Endometrial microvascular endothelial cells (primary cell): ENCODE measurements at regions not wholly inside any gene's neighbourhood (a gene's known extent, or its start where the extent isn't known, plus 50 kb on each side); places are given as distances from the start of the nearest gene placed in this dataset.

Experiments used
- in situ Hi-C: cut with HindIII; loops from 2 replicates; pipeline ENCODE4 v1.10.0; 2017; ENCODE audit warnings: low sequenced_read_pairs, low pct_unique_long_range_greater_than_20kb; ENCODE audit errors: inconsistent ontology term

- in situ Hi-C loops, result no loop called here
These were observed 157.1 kb downstream of the TLE1 start for GRCh38 chr9:81532251-81532650.

- in situ Hi-C loops, result no loop called here
These were observed 157.8 kb downstream of the TLE1 start for GRCh38 chr9:81531511-81531910.

GRCh38 chr9:81530846-81531245, 158.5 kb downstream of the TLE1 start:
- in situ Hi-C loops, result no loop called here

GRCh38 chr9:81530310-81530810, 159.0 kb downstream of the TLE1 start:
- in situ Hi-C loops, result no loop called here

GRCh38 chr9:81529556-81530193, 159.7 kb downstream of the TLE1 start:
- in situ Hi-C loops, result no loop called here

GRCh38 chr9:81526587-81526986, 162.8 kb downstream of the TLE1 start:
- in situ Hi-C loops, result no loop called here

- in situ Hi-C loops, result loop anchor here (25.0 kb wide), 1 partner anchor 164 kb away; the partner anchor contains the start of gene TLE1
These were observed 166.4 kb downstream of the TLE1 start for GRCh38 chr9:81522716-81523551.

GRCh38 chr9:81521892-81522291, 167.5 kb downstream of the TLE1 start:
- in situ Hi-C loops, result loop anchor here (25.0 kb wide), 1 partner anchor 165 kb away; the partner anchor contains the start of gene TLE1

- in situ Hi-C loops, result loop anchor here (25.0 kb wide), 1 partner anchor 167 kb away; the partner anchor contains the start of gene TLE1
These were observed 169.4 kb downstream of the TLE1 start for GRCh38 chr9:81519816-81520495.

GRCh38 chr9:81517954-81518353, 171.4 kb downstream of the TLE1 start:
- in situ Hi-C loops, result loop anchor here (25.0 kb wide), 1 partner anchor 169 kb away; the partner anchor contains the start of gene TLE1

- in situ Hi-C loops, result loop anchor here (25.0 kb wide), 1 partner anchor 174 kb away; the partner anchor contains the start of gene TLE1
These were observed 176.3 kb downstream of the TLE1 start for GRCh38 chr9:81513059-81513458.

- in situ Hi-C loops, result loop anchor here (25.0 kb wide), 1 partner anchor 175 kb away; the partner anchor contains the start of gene TLE1
These were observed 176.7 kb downstream of the TLE1 start for GRCh38 chr9:81512641-81513040.

GRCh38 chr9:81508476-81508875, 180.9 kb downstream of the TLE1 start:
- in situ Hi-C loops, result loop anchor here (25.0 kb wide), 1 partner anchor 179 kb away; the partner anchor contains the start of gene TLE1

GRCh38 chr9:81506941-81507864, 182.1 kb downstream of the TLE1 start:
- in situ Hi-C loops, result loop anchor here (25.0 kb wide), 1 partner anchor 180 kb away; the partner anchor contains the start of gene TLE1

- in situ Hi-C loops, result no loop called here
These were observed 189.8 kb downstream of the TLE1 start for GRCh38 chr9:81499594-81499993.

GRCh38 chr9:81499021-81499454, 190.3 kb downstream of the TLE1 start:
- in situ Hi-C loops, result no loop called here

- in situ Hi-C loops, result no loop called here
These were observed 190.8 kb downstream of the TLE1 start for GRCh38 chr9:81498576-81498975.

GRCh38 chr9:81497091-81497490, 192.3 kb downstream of the TLE1 start:
- in situ Hi-C loops, result no loop called here
